AG04450 (cell line): ENCODE measurements at regions not wholly inside any gene's neighbourhood (a gene's known extent, or its start where the extent isn't known, plus 50 kb on each side); places are given as distances from the start of the nearest gene placed in this dataset.

Source experiments
- CTCF ChIA-PET: fragments of 300-600, 350-600 bp; formaldehyde crosslinking; extraction: SDS; loops from one replicate; lab custom pipeline; 2022; ENCODE audit warnings: antibody characterized with exemption, inconsistent platforms; lab: Charles Lee
- POLR2A ChIA-PET: fragments of 350-600 bp; formaldehyde crosslinking; extraction: SDS; loops from one replicate; lab custom pipeline; 2021; ENCODE audit warnings: antibody characterized with exemption, inconsistent platforms; lab: Yijun Ruan, JAX
- DNase-seq: peaks from one replicate; pipeline ENCODE4 v3.0.0-alpha.2; 2011; ENCODE audit warnings: low read depth, low spot score
- H3K27ac ChIP-seq: one replicate; pipeline ENCODE4 v1.5.1; 2012; ENCODE audit warnings: low read depth, low read length, control low read depth
- H3K27me3 ChIP-seq: one replicate; pipeline ENCODE4 v1.6.0; 2012; ENCODE audit warnings: low read length; ENCODE audit not compliant: control insufficient read depth, insufficient read depth
- H3K4me3 ChIP-seq: 2 replicates; pipeline ENCODE4 v1.5.1; 2011; ENCODE audit warnings: mild to moderate bottlenecking, low read depth, low read length, control low read depth
- H3K9me3 ChIP-seq: 2 replicates; pipeline ENCODE4 v1.5.1; 2012; ENCODE audit warnings: low read length; ENCODE audit not compliant: control insufficient read depth, insufficient read depth
- CTCF ChIP-seq: IDR thresholded peaks from 2 replicates; pipeline ENCODE4 v1.5.1; 2011; ENCODE audit warnings: low read depth, low read length, control low read depth, inconsistent platforms

GRCh38 chr7:49172639-49173038 lies 248.3 kb downstream of the CDC14C start:
- peaks cover 4% of the 10 kb centered on the region; the same call in 1 of the 2 replicates for H3K9me3 ChIP-seq
- ChIA-PET POLR2A (no interaction called here), CTCF (no interaction called here)
- H3K4me3 ChIP-seq = no peak overlapping the region
- H3K27ac ChIP-seq = no peak overlapping the region
- H3K27me3 ChIP-seq = no peaks in the 10 kb centered on the region
- DNase-seq = no peak
- TF ChIP-seq CTCF = no peak

GRCh38 chr7:49174396-49174795 lies 250.0 kb downstream of the CDC14C start:
- DNase-seq = no peak
- Histone ChIP-seq H3K27ac (no peak overlapping the region), H3K9me3 (peaks cover 2% of the 10 kb centered on the region; the same call in 1 of the 2 replicates), H3K27me3 (no peaks in the 10 kb centered on the region), H3K4me3 (no peak overlapping the region)
- POLR2A ChIA-PET = no interaction called here
- CTCF ChIA-PET = no interaction called here
- TF ChIP-seq CTCF = no peak

GRCh38 chr7:49187543-49188268 lies 263.4 kb downstream of the CDC14C start:
- ChIA-PET POLR2A (no interaction called here), CTCF (interaction anchor here (0.7 kb wide), 1 partner anchor 38 kb away, joined by 3 read pairs; no protein-coding TSS in a partner anchor)

GRCh38 chr7:49228426-49229098 lies 304.2 kb downstream of the CDC14C start:
- Histone ChIP-seq H3K27ac (no peak overlapping the region), H3K27me3 (no peaks in the 10 kb centered on the region), H3K4me3 (no peak overlapping the region), H3K9me3 (peaks cover 21% of the 10 kb centered on the region)
- ChIA-PET POLR2A (no interaction called here), CTCF (no interaction called here)
- DNase-seq = no peak
- TF ChIP-seq CTCF = no peak

More at GRCh38 chr7:49187543-49188268, 263.4 kb downstream of the CDC14C start:
- Histone ChIP-seq H3K27ac (no peak overlapping the region), H3K9me3 (no peaks in the 10 kb centered on the region), H3K27me3 (no peaks in the 10 kb centered on the region), H3K4me3 (no peak overlapping the region)
- no peak for DNase-seq
- no peak for TF ChIP-seq CTCF

GRCh38 chr7:49229246-49229645 lies 304.9 kb downstream of the CDC14C start:
- H3K9me3 ChIP-seq = peaks cover 21% of the 10 kb centered on the region
- DNase-seq = no peak
- H3K4me3 ChIP-seq = no peak overlapping the region
- CTCF ChIA-PET = no interaction called here
- POLR2A ChIA-PET = no interaction called here
- no peak overlapping the region for H3K27ac ChIP-seq
- TF ChIP-seq CTCF = no peak
- H3K27me3 ChIP-seq = no peaks in the 10 kb centered on the region
